Rectal smooth muscle tissue (tissue), 1 donor: ENCODE measurements at regions not wholly inside any gene's neighbourhood (a gene's known extent, or its start where the extent isn't known, plus 50 kb on each side); places are given as distances from the start of the nearest gene placed in this dataset.

Experiments used
- H3K27ac ChIP-seq: one replicate; pipeline ENCODE4 v1.7.0; 2013; ENCODE audit warnings: low read depth, low read length, inconsistent platforms
- H3K27me3 ChIP-seq: one replicate; pipeline ENCODE4 v1.7.0; 2013; ENCODE audit warnings: low read length; ENCODE audit not compliant: control insufficient read depth, insufficient read depth
- H3K36me3 ChIP-seq: one replicate; pipeline ENCODE4 v1.7.0; 2013; ENCODE audit warnings: low read length; ENCODE audit not compliant: control insufficient read depth, insufficient read depth
- H3K4me1 ChIP-seq: one replicate; pipeline ENCODE4 v1.7.0; 2013; ENCODE audit warnings: low read length; ENCODE audit not compliant: control insufficient read depth, insufficient read depth
- H3K4me3 ChIP-seq: one replicate; pipeline ENCODE4 v1.7.0; 2013; ENCODE audit warnings: low read length
- H3K9ac ChIP-seq: one replicate; pipeline ENCODE4 v1.7.0; 2013; ENCODE audit warnings: low read length

GRCh38 chr13:105159841-105160240 lies 1375.6 kb downstream of the EFNB2 start:
- H3K27ac ChIP-seq, result no peak overlapping the region
- H3K36me3 ChIP-seq, result no peaks in the 10 kb centered on the region
- no peaks in the 10 kb centered on the region for H3K27me3 ChIP-seq
- H3K4me1 ChIP-seq, result no peaks in the 10 kb centered on the region
- no peak overlapping the region for H3K9ac ChIP-seq
- no peak overlapping the region for H3K4me3 ChIP-seq

GRCh38 chr13:105153611-105154010 lies 1381.9 kb downstream of the EFNB2 start:
- H3K36me3 ChIP-seq, result no peaks in the 10 kb centered on the region
- no peaks in the 10 kb centered on the region for H3K4me1 ChIP-seq
- H3K9ac ChIP-seq, result no peak overlapping the region
- H3K27me3 ChIP-seq, result no peaks in the 10 kb centered on the region
- no peak overlapping the region for H3K27ac ChIP-seq
- no peak overlapping the region for H3K4me3 ChIP-seq

GRCh38 chr13:105151639-105152038 lies 1383.8 kb downstream of the EFNB2 start:
- Histone ChIP-seq H3K4me1 (no peaks in the 10 kb centered on the region), H3K27me3 (no peaks in the 10 kb centered on the region), H3K36me3 (no peaks in the 10 kb centered on the region), H3K27ac (no peak overlapping the region), H3K9ac (no peak overlapping the region), H3K4me3 (no peak overlapping the region)

GRCh38 chr13:105147461-105147860 lies 1388.0 kb downstream of the EFNB2 start:
- Histone ChIP-seq H3K27ac (no peak overlapping the region), H3K27me3 (no peaks in the 10 kb centered on the region), H3K9ac (no peak overlapping the region), H3K4me1 (no peaks in the 10 kb centered on the region), H3K36me3 (no peaks in the 10 kb centered on the region), H3K4me3 (no peak overlapping the region)

- no peak overlapping the region for H3K9ac ChIP-seq
- H3K4me3 ChIP-seq, result no peak overlapping the region
- H3K27me3 ChIP-seq, result no peaks in the 10 kb centered on the region
- no peak overlapping the region for H3K27ac ChIP-seq
- no peaks in the 10 kb centered on the region for H3K36me3 ChIP-seq
- no peaks in the 10 kb centered on the region for H3K4me1 ChIP-seq
These were observed 1390.5 kb downstream of the EFNB2 start for GRCh38 chr13:105144936-105145335.

- H3K27ac ChIP-seq, result no peak overlapping the region
- H3K9ac ChIP-seq, result no peak overlapping the region
- H3K36me3 ChIP-seq, result no peaks in the 10 kb centered on the region
- H3K4me1 ChIP-seq, result no peaks in the 10 kb centered on the region
- H3K4me3 ChIP-seq, result no peak overlapping the region
- no peaks in the 10 kb centered on the region for H3K27me3 ChIP-seq
These were observed 1391.4 kb downstream of the EFNB2 start for GRCh38 chr13:105144020-105144419.

- Histone ChIP-seq H3K9ac (no peak overlapping the region), H3K27me3 (no peaks in the 10 kb centered on the region), H3K36me3 (no peaks in the 10 kb centered on the region), H3K27ac (no peak overlapping the region), H3K4me3 (no peak overlapping the region), H3K4me1 (no peaks in the 10 kb centered on the region)
These were observed 1392.9 kb downstream of the EFNB2 start for GRCh38 chr13:105142556-105142955.

GRCh38 chr13:105139380-105140285 lies 1395.8 kb downstream of the EFNB2 start:
- Histone ChIP-seq H3K27ac (no peak overlapping the region), H3K36me3 (no peaks in the 10 kb centered on the region), H3K27me3 (no peaks in the 10 kb centered on the region), H3K4me1 (no peaks in the 10 kb centered on the region), H3K9ac (no peak overlapping the region), H3K4me3 (peak overlapping the region; percentile 56)

GRCh38 chr13:105139048-105139379 lies 1396.4 kb downstream of the EFNB2 start:
- Histone ChIP-seq H3K4me3 (no peak overlapping the region), H3K36me3 (no peaks in the 10 kb centered on the region), H3K27me3 (no peaks in the 10 kb centered on the region), H3K27ac (no peak overlapping the region), H3K4me1 (no peaks in the 10 kb centered on the region), H3K9ac (no peak overlapping the region)

GRCh38 chr13:105135852-105136615 lies 1399.4 kb downstream of the EFNB2 start:
- no peaks in the 10 kb centered on the region for H3K27me3 ChIP-seq

GRCh38 chr13:105127732-105128131 lies 1407.7 kb downstream of the EFNB2 start:
- Histone ChIP-seq H3K9ac (no peak overlapping the region), H3K4me1 (no peaks in the 10 kb centered on the region), H3K4me3 (no peak overlapping the region), H3K27me3 (no peaks in the 10 kb centered on the region), H3K36me3 (no peaks in the 10 kb centered on the region), H3K27ac (no peak overlapping the region)

More at GRCh38 chr13:105135852-105136615, 1399.4 kb downstream of the EFNB2 start:
- Histone ChIP-seq H3K9ac (no peak overlapping the region), H3K4me1 (no peaks in the 10 kb centered on the region), H3K36me3 (no peaks in the 10 kb centered on the region), H3K4me3 (no peak overlapping the region), H3K27ac (no peak overlapping the region)

- no peak overlapping the region for H3K9ac ChIP-seq
- no peaks in the 10 kb centered on the region for H3K4me1 ChIP-seq
- H3K36me3 ChIP-seq, result no peaks in the 10 kb centered on the region
- H3K4me3 ChIP-seq, result no peak overlapping the region
- H3K27ac ChIP-seq, result no peak overlapping the region
- H3K27me3 ChIP-seq, result no peaks in the 10 kb centered on the region
These were observed 1414.2 kb downstream of the EFNB2 start for GRCh38 chr13:105121221-105121620.
